A549 (cell line): ENCODE measurements at regions not wholly inside any gene's neighbourhood (a gene's known extent, or its start where the extent isn't known, plus 50 kb on each side); places are given as distances from the start of the nearest gene placed in this dataset.

Experiments
- ATAC-seq, 2 experiments: fragments of 200-7000 bp in 1 of 2; fragments of >200 bp in 1 of 2; cut with Nextera tagmentation in 1 of 2; cut with Tn5 transposase in 1 of 2; 3 replicates each; pipeline versions ENCODE4 v1.8.0 to v1.9.1; 2018 to 2020; ENCODE audit warnings: mild to moderate bottlenecking in 1 of 2, moderate library complexity in 1 of 2
- CTCF ChIA-PET: fragments of 300-600 bp; sonication (Branson Sonifier 250); formaldehyde crosslinking; extraction: SDS; loops from one replicate; lab custom pipeline; 2021; ENCODE audit warnings: antibody characterized with exemption, inconsistent platforms; lab: Yijun Ruan, JAX
- POLR2A ChIA-PET: fragments of 350-600 bp; formaldehyde crosslinking; extraction: SDS; loops from one replicate; lab custom pipeline; 2021; ENCODE audit warnings: antibody characterized with exemption, inconsistent platforms; lab: Yijun Ruan, JAX
- DNase-seq, 2 experiments: peaks; one replicate each; pipeline versions ENCODE4 v3.0.0 to v3.0.0-alpha.2; 2011 to 2016; ENCODE audit warnings: low read depth in 1 of 2, low spot score in 1 of 2
- FAIRE-seq: peaks from 2 replicates; lab custom pipeline; 2011; peaks lifted over from hg19 to GRCh38; lab: Jason Lieb, UNC
- H3K27ac ChIP-seq, 2 experiments: fragments of >200 bp; sonication (Bioruptor Twin); formaldehyde crosslinking; 3 replicates each; pipeline ENCODE4 v1.5.1; 2016 to 2017
- H3K4me1 ChIP-seq: fragments of >200 bp; sonication (Bioruptor Twin); formaldehyde crosslinking; 3 replicates; pipeline ENCODE4 v1.6.1; 2016
- H3K4me2 ChIP-seq: fragments of >200 bp; sonication (Bioruptor Twin); formaldehyde crosslinking; 3 replicates; pipeline ENCODE4 v1.6.1; 2016
- H3K4me3 ChIP-seq: fragments of >200 bp; sonication (Bioruptor Twin); formaldehyde crosslinking; 3 replicates; pipeline ENCODE4 v1.5.1; 2016
- H3K9me3 ChIP-seq: fragments of >200 bp; sonication (Bioruptor Twin); formaldehyde crosslinking; 3 replicates; pipeline ENCODE4 v1.6.1; 2016
- ATOH8 ChIP-seq: fragments of 250-450 bp; sonication (Bioruptor Pico); IDR thresholded peaks from 2 replicates; pipeline ENCODE4 v1.5.0; 2020; ENCODE audit warnings: low read depth, mild to moderate bottlenecking, moderate library complexity
- CEBPB ChIP-seq, 2 experiments: fragments of >200 bp in 1 of 2; sonication (Bioruptor Twin) in 1 of 2; formaldehyde crosslinking in 1 of 2; IDR thresholded peaks; 2 replicates each; pipeline ENCODE4 v1.6.1; 2012 to 2016
- CHD2 ChIP-seq: fragments of 150-350 bp; IDR thresholded peaks from 2 replicates; pipeline ENCODE4 v1.6.1; 2014; ENCODE audit warnings: low read length; ENCODE audit not compliant: partially characterized antibody
- CHD4 ChIP-seq: fragments of 200-600 bp; sonication (generic); IDR thresholded peaks from 2 replicates; pipeline ENCODE4 v1.6.1; 2016; ENCODE audit warnings: antibody characterized with exemption, mild to moderate bottlenecking, borderline replicate concordance
- CTCF ChIP-seq: fragments of >200 bp; sonication (Bioruptor Twin); formaldehyde crosslinking; IDR thresholded peaks from 3 replicates; pipeline ENCODE4 v1.5.1; 2016
- ELK1 ChIP-seq: fragments of 150-350 bp; IDR thresholded peaks from 2 replicates; pipeline ENCODE4 v1.6.1; 2014; ENCODE audit warnings: low read depth, mild to moderate bottlenecking, low read length
- EP300 ChIP-seq, 2 experiments: fragments of >200 bp; sonication (Bioruptor Twin); formaldehyde crosslinking; IDR thresholded peaks; 2 replicates in 1 of 2; 3 replicates in 1 of 2; pipeline ENCODE4 v1.6.1; 2016 to 2017
- ESRRA ChIP-seq: fragments of 150-350 bp; IDR thresholded peaks from 2 replicates; pipeline ENCODE4 v1.6.1; 2014; ENCODE audit warnings: mild to moderate bottlenecking, low read length, borderline replicate concordance
- FOSB ChIP-seq: fragments of 250-450 bp; sonication (Bioruptor Pico); IDR thresholded peaks from 2 replicates; pipeline ENCODE4 v1.5.0; 2020; ENCODE audit warnings: mild to moderate bottlenecking, moderate library complexity
- FOXS1 ChIP-seq: fragments of 250-450 bp; sonication (Bioruptor Pico); IDR thresholded peaks from 2 replicates; pipeline ENCODE4 v1.5.0; 2020; ENCODE audit warnings: mild to moderate bottlenecking, moderate library complexity
- HDAC2 ChIP-seq: fragments of 200-600 bp; sonication (generic); IDR thresholded peaks from 2 replicates; pipeline ENCODE4 v1.6.1; 2016
- HES2 ChIP-seq: fragments of >200 bp; sonication (Bioruptor Twin); formaldehyde crosslinking; IDR thresholded peaks from 2 replicates; pipeline ENCODE4 v1.6.1; 2016
- HEYL ChIP-seq: fragments of 250-450 bp; sonication (Bioruptor Pico); IDR thresholded peaks from 2 replicates; pipeline ENCODE4 v1.8.0; 2021; ENCODE audit warnings: mild to moderate bottlenecking, moderate library complexity
- HOXA7 ChIP-seq: fragments of 250-450 bp; sonication (Bioruptor Pico); IDR thresholded peaks from 2 replicates; pipeline ENCODE4 v1.5.0; 2020; ENCODE audit warnings: mild to moderate bottlenecking, moderate library complexity
- HOXB13 ChIP-seq: fragments of 250-450 bp; sonication (Bioruptor Pico); IDR thresholded peaks from 2 replicates; pipeline ENCODE4 v1.5.0; 2020; ENCODE audit warnings: low read depth, mild to moderate bottlenecking, moderate library complexity
- HOXB5 ChIP-seq: fragments of 250-450 bp; sonication (Bioruptor Pico); IDR thresholded peaks from 2 replicates; pipeline ENCODE4 v1.5.0; 2020; ENCODE audit warnings: mild to moderate bottlenecking, moderate library complexity
- KDM1A ChIP-seq: fragments of 200-600 bp; sonication (generic); IDR thresholded peaks from 2 replicates; pipeline ENCODE4 v1.6.1; 2016; ENCODE audit warnings: low read depth, mild to moderate bottlenecking
- MAFK ChIP-seq: fragments of 450-650 bp; IDR thresholded peaks from 2 replicates; pipeline ENCODE4 v1.6.1; 2014; ENCODE audit not compliant: partially characterized antibody
- MYC ChIP-seq: IDR thresholded peaks from 2 replicates; pipeline ENCODE4 v1.6.1; 2012; ENCODE audit warnings: mild to moderate bottlenecking, inconsistent platforms, low read length, improper control_type of control experiment, borderline replicate concordance
- NFE2L2 ChIP-seq: fragments of 150-350 bp; conservative IDR thresholded peaks from 2 replicates; pipeline ENCODE4 v1.6.1; 2014; ENCODE audit warnings: low read length
- NPAS2 ChIP-seq: fragments of 250-450 bp; sonication (Bioruptor Pico); IDR thresholded peaks from 2 replicates; pipeline ENCODE4 v1.8.0; 2022; ENCODE audit warnings: mild to moderate bottlenecking, moderate library complexity, borderline replicate concordance
- NR3C1 ChIP-seq: fragments of >200 bp; sonication (Bioruptor Twin); formaldehyde crosslinking; IDR thresholded peaks from 3 replicates; pipeline ENCODE4 v1.6.1; 2017
- PBX3 ChIP-seq: IDR thresholded peaks from 2 replicates; pipeline ENCODE4 v1.6.1; 2012
- PHF8 ChIP-seq: fragments of 200-600 bp; sonication (generic); IDR thresholded peaks from 2 replicates; pipeline ENCODE4 v1.6.1; 2016; ENCODE audit warnings: low read depth, mild to moderate bottlenecking, antibody characterized with exemption, moderate library complexity, borderline replicate concordance
- POLR2AphosphoS2 ChIP-seq: conservative IDR thresholded peaks from 2 replicates; pipeline ENCODE4 v1.6.1; 2012; ENCODE audit warnings: low read length, improper control_type of control experiment, inconsistent platforms
- RAD21 ChIP-seq, 2 experiments: fragments of >200 bp in 1 of 2; sonication (Bioruptor Twin) in 1 of 2; formaldehyde crosslinking in 1 of 2; IDR thresholded peaks in 1 of 2; conservative IDR thresholded peaks in 1 of 2; 2 replicates in 1 of 2; 3 replicates in 1 of 2; pipeline ENCODE4 v1.6.1; 2012 to 2018; ENCODE audit warnings: inconsistent platforms in 1 of 2
- RNF2 ChIP-seq: fragments of 200-600 bp; sonication (generic); IDR thresholded peaks from 2 replicates; pipeline ENCODE4 v1.6.1; 2016; ENCODE audit warnings: low read depth, mild to moderate bottlenecking, antibody characterized with exemption, moderate library complexity, borderline replicate concordance
- SMC3 ChIP-seq: fragments of >200 bp; sonication (Bioruptor Twin); formaldehyde crosslinking; IDR thresholded peaks from 3 replicates; pipeline ENCODE4 v1.6.1; 2018; ENCODE audit warnings: inconsistent platforms
- TFCP2L1 ChIP-seq: fragments of 250-450 bp; sonication (Bioruptor Pico); IDR thresholded peaks from 2 replicates; pipeline ENCODE4 v1.5.0; 2021; ENCODE audit warnings: mild to moderate bottlenecking
- ZC3H11A ChIP-seq: fragments of 450-650 bp; IDR thresholded peaks from 2 replicates; pipeline ENCODE4 v1.6.1; 2014; ENCODE audit warnings: antibody characterized with exemption, mild to moderate bottlenecking
- ZNF302 ChIP-seq: fragments of 250-450 bp; sonication (Bioruptor Pico); IDR thresholded peaks from 2 replicates; pipeline ENCODE4 v1.9.0; 2021; ENCODE audit warnings: inconsistent platforms, mild to moderate bottlenecking, moderate library complexity
- WGBS: methylation state at CpG from one replicate; pipeline ENCODE4 v1.1.6; 2017; ENCODE audit errors: missing lambda C conversion rate; 5-methylcytosine and 5-hydroxymethylcytosine counted together

- no peak overlapping the region for H3K27ac ChIP-seq
- TF ChIP-seq MAFK = no peak
- TF ChIP-seq ESRRA = no peak
- no peak for TF ChIP-seq FOXS1 (CRISPR knock-in tag)
- no peak for DNase-seq
- FAIRE-seq = no peak
- ChIA-PET CTCF (no interaction called here), POLR2A (no interaction called here)
- H3K4me3 ChIP-seq = no peak overlapping the region
- H3K4me2 ChIP-seq = no peak overlapping the region
- 14% methylated on average over 3 of the region's 3 CpGs for WGBS
- no peaks in the 10 kb centered on the region for H3K9me3 ChIP-seq
- H3K4me1 ChIP-seq = no peaks in the 10 kb centered on the region
- ATAC-seq = no peak
These were observed 860.1 kb upstream of the INTU start for GRCh38 chr4:126772662-126773061.

GRCh38 chr4:126775485-126776106 is 857.2 kb upstream of the INTU start:
- H3K4me1 ChIP-seq = no peaks in the 10 kb centered on the region
- ChIA-PET POLR2A (no interaction called here), CTCF (no interaction called here)
- no peak for ATAC-seq
- H3K4me2 ChIP-seq = no peak overlapping the region
- no peak overlapping the region for H3K27ac ChIP-seq
- no peak for DNase-seq
- no peak for FAIRE-seq
- WGBS = 34% methylated on average over 5 of the region's 5 CpGs
- no peaks in the 10 kb centered on the region for H3K9me3 ChIP-seq
- TF ChIP-seq NR3C1 (no peak), RAD21 (conservative IDR thresholded peaks at IDR 0.05 in 1 of 2, IDR thresholded peaks at IDR 0.05 in 1 of 2) (no peak), HOXB5 (CRISPR knock-in tag) (no peak), RNF2 (no peak), HOXA7 (no peak), KDM1A (no peak), HDAC2 (no peak), NFE2L2 (no peak), SMC3 (no peak), HOXB13 (CRISPR knock-in tag) (no peak), PBX3 (no peak), CTCF (no peak), FOSB (CRISPR knock-in tag) (no peak), FOXS1 (CRISPR knock-in tag) (no peak), ZNF302 (CRISPR knock-in tag) (no peak), CEBPB (IDR thresholded peaks at IDR 0.05) (no peak), HEYL (CRISPR knock-in tag) (no peak), POLR2AphosphoS2 (no peak), CHD4 (no peak)
- H3K4me3 ChIP-seq = no peak overlapping the region

GRCh38 chr4:126776361-126776760 is 856.4 kb upstream of the INTU start:
- no peak for DNase-seq
- Histone ChIP-seq H3K4me2 (no peak overlapping the region), H3K4me3 (no peak overlapping the region), H3K9me3 (no peaks in the 10 kb centered on the region)
- WGBS = 23% methylated on average over 5 of the region's 5 CpGs
- ChIA-PET CTCF (no interaction called here), POLR2A (no interaction called here)
- TF ChIP-seq CHD2 (no peak), PHF8 (no peak), ELK1 (no peak), HES2 (no peak), RNF2 (no peak), HEYL (CRISPR knock-in tag) (no peak), NPAS2 (CRISPR knock-in tag) (no peak), NR3C1 (no peak), ESRRA (no peak), TFCP2L1 (CRISPR knock-in tag) (no peak), ATOH8 (CRISPR knock-in tag) (no peak), EP300 (IDR thresholded peaks at IDR 0.05) (no peak), ZC3H11A (no peak), MYC (no peak)
- TF ChIP-seq, all 56 proteins: peak for 0
- ATAC-seq = no peak
- Histone ChIP-seq H3K4me1 (no peaks in the 10 kb centered on the region), H3K27ac (no peak overlapping the region)
- FAIRE-seq = no peak
